Epidermal melanocyte (primary cell): ENCODE measurements at regions not wholly inside any gene's neighbourhood (a gene's known extent, or its start where the extent isn't known, plus 50 kb on each side); places are given as distances from the start of the nearest gene placed in this dataset.

Experiments
- DNase-seq: peaks from one replicate; pipeline ENCODE4 v3.0.0; 2011; ENCODE audit warnings: low spot score; ENCODE audit not compliant: insufficient read length

- no peak for DNase-seq
Measured at GRCh38 chr6:113591896-113592827, 265.0 kb upstream of the MARCKS start.

DNA sequence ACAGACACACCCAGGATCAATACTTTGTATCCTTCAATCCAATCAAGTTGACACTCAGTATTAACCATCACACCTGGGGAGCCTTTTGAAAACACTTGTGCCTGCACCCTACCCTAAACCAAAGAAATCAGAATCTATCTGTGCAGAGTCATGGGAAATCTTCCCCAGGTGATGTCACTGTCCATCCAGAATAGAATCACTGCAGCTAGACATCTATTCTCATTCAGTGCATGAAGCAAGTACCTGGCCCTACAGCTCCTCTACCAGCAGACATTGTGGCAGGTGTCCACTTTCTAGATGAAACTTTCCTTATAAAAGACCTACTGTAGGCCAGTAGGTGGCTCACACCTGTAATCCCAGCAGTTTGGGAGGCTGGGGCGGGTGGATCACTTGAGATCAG is 262.4 kb upstream of the MARCKS start:
- DNase-seq = no peak

- DNase-seq = no peak
Measured at GRCh38 chr6:113595911-113596376, 261.2 kb upstream of the MARCKS start.

- DNase-seq = no peak
Measured at GRCh38 chr6:113596387-113597230, 260.5 kb upstream of the MARCKS start.

GRCh38 chr6:113597231-113597583 is 259.9 kb upstream of the MARCKS start:
- DNase-seq = no peak

GRCh38 chr6:113598786-113599185 is 258.4 kb upstream of the MARCKS start:
- no peak for DNase-seq

DNA sequence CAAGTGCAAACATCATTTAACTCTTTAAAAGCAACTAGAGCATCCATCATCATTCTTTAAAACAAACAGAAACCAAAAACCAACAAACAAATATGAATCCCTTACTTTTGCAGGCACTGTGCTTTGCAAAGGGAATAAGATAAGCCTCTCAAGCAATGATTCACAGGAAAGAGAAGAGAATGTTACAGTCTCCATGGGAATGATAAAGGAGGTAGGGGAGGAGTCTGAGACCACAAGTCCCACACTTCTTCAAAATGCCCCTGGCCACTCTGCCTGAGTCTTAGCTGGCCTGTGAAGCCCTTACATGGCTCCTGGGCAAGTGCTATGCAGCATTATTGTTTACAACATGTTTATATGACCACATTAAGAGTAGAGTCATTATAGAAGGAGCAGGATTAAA is 257.7 kb upstream of the MARCKS start:
- no peak for DNase-seq

DNA sequence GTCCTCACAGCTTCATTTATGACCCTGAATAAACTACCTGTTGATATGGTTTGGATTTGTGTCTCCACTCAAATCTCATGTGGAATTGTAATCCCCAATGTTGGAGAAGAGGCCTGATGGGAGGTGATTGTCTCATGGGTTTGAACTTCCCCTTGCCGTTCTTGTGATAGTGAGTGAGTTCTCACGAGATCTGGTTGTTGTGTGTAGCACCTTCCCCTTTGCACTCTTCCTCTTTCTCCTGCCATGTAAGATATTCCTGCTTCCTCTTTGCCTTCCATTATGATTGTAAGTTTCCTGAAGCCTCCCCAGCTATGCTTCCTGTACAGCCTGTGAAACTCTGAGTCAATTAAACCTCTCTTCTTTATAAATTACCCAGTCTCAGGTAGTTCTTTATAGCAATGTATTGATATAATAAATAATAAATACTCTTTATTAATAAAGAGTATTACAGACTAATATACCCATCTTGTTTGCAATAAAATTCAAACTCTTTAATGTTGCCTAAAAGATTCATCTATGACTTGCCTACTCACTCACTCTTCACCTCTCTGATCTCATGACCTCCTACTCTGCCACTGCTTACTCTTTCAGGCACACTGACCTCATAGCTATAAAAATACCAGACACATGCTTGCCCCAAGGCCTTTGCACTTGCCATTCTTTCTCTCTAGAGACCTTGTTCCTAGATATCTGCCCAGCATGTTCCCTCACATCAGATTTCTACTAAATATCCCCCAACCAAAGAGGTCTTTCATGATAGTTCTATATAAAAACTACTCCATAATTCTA is 256.4 kb upstream of the MARCKS start:
- no peak for DNase-seq

GRCh38 chr6:113607821-113608545 is 249.2 kb upstream of the MARCKS start:
- no peak for DNase-seq

GRCh38 chr6:113610377-113610988 is 246.7 kb upstream of the MARCKS start:
- DNase-seq = no peak

DNA sequence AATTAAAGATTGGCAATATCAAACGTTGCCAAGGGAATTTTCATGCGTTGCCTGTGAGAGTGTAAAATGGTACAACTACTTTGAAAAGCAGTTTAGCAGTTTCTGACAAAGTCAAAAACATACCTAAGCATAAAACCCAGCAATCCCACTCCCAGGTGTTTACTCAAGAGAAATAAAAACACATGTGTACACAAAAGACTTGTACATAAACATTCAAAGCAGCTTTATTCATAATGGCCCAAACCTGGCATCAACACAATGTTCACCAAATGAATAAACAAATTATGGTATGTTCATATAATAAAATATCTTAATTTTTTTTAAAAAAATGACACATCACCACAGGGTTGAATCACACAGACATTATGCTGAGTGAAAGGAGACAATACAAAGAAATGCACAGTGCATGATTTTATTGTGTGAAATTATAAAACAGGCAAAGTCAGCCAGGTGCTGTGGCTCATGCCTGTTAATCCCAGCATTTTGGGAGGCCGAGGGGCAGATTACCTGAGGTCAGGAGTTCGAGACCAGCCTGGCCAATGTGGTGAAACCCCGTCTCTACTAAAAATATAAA is 240.4 kb upstream of the MARCKS start:
- no peak for DNase-seq

DNA sequence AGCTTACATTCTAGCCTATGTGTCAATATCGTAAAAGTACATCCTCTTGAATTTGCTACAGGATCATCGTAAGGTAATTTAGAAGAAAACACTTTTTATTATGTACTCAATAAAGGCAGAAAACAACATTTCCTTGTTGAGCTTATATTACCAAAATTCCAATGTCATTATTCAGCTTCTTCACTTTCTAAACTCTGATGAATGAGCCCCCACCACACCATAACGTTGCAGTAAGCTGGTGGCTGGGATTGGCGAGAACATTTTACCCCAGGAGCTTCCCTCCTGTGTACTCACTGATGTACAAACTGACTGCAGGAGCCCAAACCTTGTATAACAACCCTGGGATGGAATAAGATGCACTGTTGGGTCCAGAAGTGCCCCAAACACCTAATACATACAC is 238.1 kb upstream of the MARCKS start:
- no peak for DNase-seq

- no peak for DNase-seq
Measured at GRCh38 chr6:113620386-113620785, 236.8 kb upstream of the MARCKS start.

DNA sequence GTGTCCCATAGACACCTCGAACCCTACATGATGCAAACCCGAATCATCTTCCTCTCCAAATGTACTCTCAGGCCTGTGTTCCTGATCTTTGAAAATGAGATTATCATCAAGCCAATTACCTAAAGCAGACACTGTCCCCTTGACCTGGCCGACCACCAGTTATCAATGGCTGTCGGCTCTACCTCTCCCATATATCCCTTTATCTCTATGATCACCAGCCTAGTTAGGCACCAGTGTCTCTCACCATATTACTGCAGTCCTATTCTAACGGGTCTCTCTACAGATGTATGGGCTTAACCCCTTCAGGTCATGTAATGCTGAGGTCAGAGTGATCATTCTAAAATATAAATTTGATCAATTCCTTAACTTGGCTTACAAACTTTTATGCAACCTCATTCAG is 234.9 kb upstream of the MARCKS start:
- DNase-seq = no peak

- no peak for DNase-seq
Measured at GRCh38 chr6:113623129-113623528, 234.0 kb upstream of the MARCKS start.

GRCh38 chr6:113625850-113626249 is 231.3 kb upstream of the MARCKS start:
- no peak for DNase-seq

DNA sequence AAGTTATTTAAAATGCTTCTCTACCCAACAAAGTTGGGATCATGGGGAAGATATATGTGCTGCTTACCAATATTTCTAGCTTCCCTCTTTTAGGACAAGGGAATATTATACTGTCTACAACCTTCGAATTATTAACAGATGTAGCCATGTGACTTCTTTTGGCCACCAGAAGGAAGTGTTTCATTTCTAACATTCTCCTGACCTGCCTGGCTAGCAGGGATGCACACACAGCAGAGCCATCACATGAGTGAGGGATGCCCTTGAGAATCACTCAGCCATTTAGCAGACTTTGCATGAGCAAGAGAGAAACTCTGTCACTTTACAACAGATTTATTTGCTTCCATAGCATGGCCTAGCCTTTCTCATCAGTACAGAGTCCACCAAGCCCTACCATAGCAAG is 230.7 kb upstream of the MARCKS start:
- no peak for DNase-seq

DNA sequence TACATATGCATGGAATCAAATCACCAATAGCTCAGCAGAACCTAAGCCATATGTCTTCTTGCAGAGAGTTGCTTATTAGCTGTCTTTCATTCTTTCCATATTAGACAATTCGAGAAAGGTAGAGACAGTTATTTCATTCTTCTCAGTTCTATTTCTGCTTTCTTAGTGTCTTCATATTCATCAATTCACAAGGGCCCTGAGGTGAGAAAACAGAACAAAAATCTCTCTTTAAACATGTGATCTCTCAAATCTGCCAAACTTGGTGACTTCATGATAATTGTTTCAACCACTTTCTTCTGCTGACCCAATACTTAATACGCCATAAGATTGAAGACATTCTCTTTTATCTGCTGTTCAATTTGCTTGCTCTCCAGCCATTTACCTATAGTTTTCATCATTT is 229.7 kb upstream of the MARCKS start:
- DNase-seq = no peak

DNA sequence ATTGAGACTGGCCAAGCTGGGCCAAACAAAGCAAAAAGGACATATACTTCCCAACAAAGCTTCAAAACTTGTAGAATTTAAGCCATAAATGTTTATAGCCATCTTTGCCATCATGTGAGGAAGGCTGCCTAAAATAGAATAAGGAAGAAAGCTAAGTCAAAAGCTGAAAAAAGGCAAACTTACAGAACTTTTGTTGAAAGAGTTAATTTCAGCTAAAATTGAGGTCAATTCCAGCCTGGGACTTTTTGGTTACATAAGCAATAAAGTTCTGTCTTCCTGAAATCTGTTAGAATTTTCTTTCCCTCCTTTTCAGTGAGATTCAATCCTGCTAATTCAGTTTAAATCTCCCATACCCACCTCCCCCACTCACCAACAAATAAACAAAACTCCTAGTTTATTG is 227.9 kb upstream of the MARCKS start:
- DNase-seq = no peak
